NT2/D1 (cell line): ENCODE measurements at regions not wholly inside any gene's neighbourhood (a gene's known extent, or its start where the extent isn't known, plus 50 kb on each side); places are given as distances from the start of the nearest gene placed in this dataset.

Source experiments
- DNase-seq: peaks from one replicate; pipeline ENCODE4 v3.0.0-alpha.2; 2011; ENCODE audit warnings: low read depth, low spot score
- H3K27me3 ChIP-seq: 2 replicates; pipeline ENCODE4 v1.6.0; 2011; ENCODE audit warnings: mild to moderate bottlenecking; ENCODE audit not compliant: insufficient read length, insufficient read depth
- H3K36me3 ChIP-seq: 2 replicates; pipeline ENCODE4 v1.6.1; 2011; ENCODE audit warnings: mild to moderate bottlenecking, low read length, mixed read lengths; ENCODE audit not compliant: insufficient read depth, insufficient read length
- H3K4me1 ChIP-seq: 2 replicates; pipeline ENCODE4 v1.5.1; 2011; ENCODE audit not compliant: insufficient read depth, insufficient read length
- H3K4me3 ChIP-seq: 2 replicates; pipeline ENCODE4 v1.5.1; 2011; ENCODE audit warnings: low read depth; ENCODE audit not compliant: insufficient read length
- H3K9ac ChIP-seq: 2 replicates; pipeline ENCODE4 v1.6.0; 2011; ENCODE audit warnings: low read depth; ENCODE audit not compliant: insufficient read length
- H3K9me3 ChIP-seq: 2 replicates; pipeline ENCODE4 v1.5.1; 2011; ENCODE audit warnings: mild to moderate bottlenecking, low read length; ENCODE audit not compliant: insufficient read depth
- SUZ12 ChIP-seq: IDR thresholded peaks from 2 replicates; pipeline ENCODE4 v1.6.1; 2011; ENCODE audit not compliant: insufficient read length, insufficient read depth; ENCODE audit errors: extremely low read depth
- YY1 ChIP-seq: IDR thresholded peaks from 2 replicates; pipeline ENCODE4 v1.6.1; 2011; ENCODE audit not compliant: insufficient read length, insufficient read depth
- ZNF274 ChIP-seq: IDR thresholded peaks from 2 replicates; pipeline ENCODE4 v1.6.1; 2011; ENCODE audit warnings: mild to moderate bottlenecking, low read depth, low read length

DNA sequence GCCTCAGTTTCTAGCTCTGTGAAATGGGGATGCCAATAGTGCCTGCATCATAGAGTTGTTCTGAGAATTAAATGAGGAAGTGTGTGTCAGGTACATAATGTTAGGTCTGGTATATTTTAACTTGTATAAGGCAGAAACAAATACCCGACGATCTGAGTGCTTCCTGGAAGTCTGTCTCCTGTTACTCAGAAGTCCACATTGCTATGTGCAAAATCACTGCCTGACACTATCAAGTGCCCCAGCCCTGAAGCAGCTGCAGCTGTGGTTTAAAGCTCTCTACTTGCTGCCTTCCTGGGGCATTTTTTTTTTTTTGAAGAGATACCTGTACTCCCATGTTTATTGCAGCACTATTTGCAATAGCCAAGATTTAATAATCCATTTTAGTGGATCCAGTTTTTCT is 125.3 kb downstream of the SLC4A3 start:
- TF ChIP-seq YY1 = no peak
- TF ChIP-seq ZNF274 = no peak
- no peak for TF ChIP-seq SUZ12
- H3K9ac ChIP-seq = no peak overlapping the region
- no peaks in the 10 kb centered on the region for H3K36me3 ChIP-seq
- H3K4me1 ChIP-seq = no peaks in the 10 kb centered on the region
- no peak overlapping the region for H3K4me3 ChIP-seq
- no peaks in the 10 kb centered on the region for H3K27me3 ChIP-seq
- H3K9me3 ChIP-seq = peaks cover 49% of the 10 kb centered on the region
- DNase-seq = no peak

DNA sequence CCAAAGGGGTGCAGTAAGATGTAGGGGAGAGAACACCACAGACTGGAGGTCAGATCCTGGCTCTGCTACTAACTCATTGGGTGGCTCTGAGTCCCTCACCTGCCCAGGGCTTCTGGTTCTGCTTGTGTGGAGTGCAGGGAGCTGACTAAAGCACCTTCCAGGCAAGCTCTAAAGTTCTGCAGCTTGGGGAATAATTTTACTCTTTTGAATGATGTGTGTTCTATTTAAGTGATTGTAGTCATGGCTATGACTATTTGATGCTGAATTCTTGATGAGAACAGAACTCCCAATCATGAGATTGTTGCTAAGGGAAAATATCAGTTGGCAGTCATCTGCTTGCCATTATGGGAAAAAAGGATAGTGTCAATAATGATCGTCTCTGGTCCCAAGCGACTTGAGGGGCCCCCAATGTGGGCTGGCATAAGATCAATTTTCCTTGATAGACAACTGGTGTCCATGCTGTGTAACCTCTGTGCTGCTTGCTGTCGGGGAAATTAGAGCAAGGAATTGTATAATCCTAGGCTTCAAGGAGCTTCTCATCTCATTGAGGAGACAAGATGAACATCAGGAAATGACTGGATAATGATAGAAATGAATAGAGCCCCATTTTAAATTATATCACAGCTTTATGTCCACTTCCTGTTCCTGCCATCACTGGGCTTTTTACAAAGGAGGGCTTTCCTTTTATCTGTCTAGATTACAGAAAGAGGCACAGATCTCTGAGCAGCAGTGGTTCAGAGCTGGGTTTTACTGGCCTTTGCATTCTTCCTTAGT is 131.7 kb downstream of the SLC4A3 start:
- H3K4me3 ChIP-seq = no peak overlapping the region
- no peak for DNase-seq
- no peak for TF ChIP-seq ZNF274
- no peak for TF ChIP-seq SUZ12
- TF ChIP-seq YY1 = no peak

DNA sequence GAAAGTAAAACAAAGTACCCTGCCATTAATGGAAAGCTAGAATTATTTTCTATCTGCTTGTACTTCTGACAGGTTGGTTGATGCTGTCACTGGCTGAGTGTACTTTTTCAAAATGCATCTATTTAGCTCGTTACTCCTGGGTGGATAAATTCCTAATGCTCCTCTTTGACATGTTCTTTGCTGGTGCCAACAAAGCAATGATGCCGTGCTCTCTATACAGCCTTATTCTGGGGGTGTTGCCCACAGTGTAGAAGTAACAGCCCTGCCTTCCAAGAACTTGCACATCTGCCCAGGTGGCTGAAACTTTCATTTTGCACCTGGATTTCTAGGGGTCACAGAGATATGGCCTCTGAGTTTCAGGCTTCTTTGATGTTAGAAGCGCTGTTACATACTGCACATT is 132.4 kb downstream of the SLC4A3 start:
- TF ChIP-seq ZNF274 = no peak
- no peak for TF ChIP-seq YY1
- TF ChIP-seq SUZ12 = no peak

More for the DNA sequence above, 131.7 kb downstream of the SLC4A3 start:
- peaks cover 18% of the 10 kb centered on the region; the same call in 1 of the 2 replicates for H3K9me3 ChIP-seq
- H3K4me1 ChIP-seq = no peaks in the 10 kb centered on the region
- no peak overlapping the region for H3K9ac ChIP-seq
- H3K27me3 ChIP-seq = no peaks in the 10 kb centered on the region
- no peaks in the 10 kb centered on the region for H3K36me3 ChIP-seq

DNA sequence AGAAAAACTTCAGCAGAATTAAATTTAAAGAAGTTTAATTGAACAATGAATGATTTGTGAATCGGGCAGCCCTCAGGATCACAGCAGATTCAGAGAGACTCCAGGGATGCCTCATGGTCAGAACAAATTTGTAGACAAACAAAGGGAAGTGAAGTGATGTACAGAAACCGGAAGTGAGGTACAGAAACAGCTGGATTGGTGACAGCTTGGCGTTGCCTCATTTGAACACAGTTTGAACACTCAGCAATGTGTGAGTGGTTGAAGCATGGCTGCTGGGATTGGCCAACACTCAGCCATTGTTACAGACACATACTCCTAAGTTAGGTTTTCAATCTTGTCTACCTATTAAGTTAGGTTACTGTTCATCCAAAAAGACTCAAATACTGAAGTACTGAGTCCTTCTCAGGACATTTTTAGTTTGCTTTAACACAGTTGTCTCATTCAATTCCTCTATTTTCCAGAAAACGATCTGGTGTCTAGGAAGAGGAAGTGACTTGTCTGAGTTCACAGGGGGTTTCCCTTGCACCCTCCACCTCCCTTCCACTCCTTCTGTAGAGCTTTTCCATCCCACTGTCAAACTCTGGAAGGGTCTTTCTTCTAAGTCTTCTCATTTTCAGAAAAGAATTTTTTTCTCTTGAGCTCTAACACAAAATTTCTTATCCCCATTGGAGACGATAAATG is 137.9 kb downstream of the SLC4A3 start:
- TF ChIP-seq SUZ12 (no peak), ZNF274 (no peak), YY1 (no peak)
- H3K36me3 ChIP-seq = no peaks in the 10 kb centered on the region
- H3K27me3 ChIP-seq = no peaks in the 10 kb centered on the region
- H3K4me3 ChIP-seq = no peak overlapping the region
- no peaks in the 10 kb centered on the region for H3K4me1 ChIP-seq
- H3K9ac ChIP-seq = no peak overlapping the region
- DNase-seq = no peak
- no peaks in the 10 kb centered on the region for H3K9me3 ChIP-seq

More for the DNA sequence above, 132.4 kb downstream of the SLC4A3 start:
- no peak for DNase-seq
- Histone ChIP-seq H3K27me3 (no peaks in the 10 kb centered on the region), H3K9me3 (peaks cover 11% of the 10 kb centered on the region; the same call in 1 of the 2 replicates), H3K4me1 (no peaks in the 10 kb centered on the region), H3K9ac (no peak overlapping the region), H3K36me3 (no peaks in the 10 kb centered on the region), H3K4me3 (no peak overlapping the region)

DNA sequence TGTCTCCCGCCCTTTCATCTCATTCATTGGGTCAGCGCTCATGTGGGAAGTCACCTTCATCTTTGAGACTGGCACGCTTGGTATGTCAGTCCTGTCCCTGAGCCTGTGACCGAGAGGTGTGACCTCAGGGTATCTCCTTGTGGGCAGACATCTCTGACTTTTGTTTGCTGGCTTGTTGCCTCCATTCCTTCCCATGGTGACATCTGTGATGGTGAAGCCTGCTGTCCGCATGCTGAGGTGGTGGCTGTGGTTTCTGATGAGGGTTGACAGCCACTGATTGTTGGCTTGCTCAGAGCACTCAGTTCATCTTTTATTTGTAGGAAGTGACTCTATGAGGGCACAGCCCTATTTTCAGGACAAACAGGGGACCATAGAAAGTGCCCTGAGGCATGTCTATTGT is 139.2 kb downstream of the SLC4A3 start:
- H3K4me3 ChIP-seq = no peak overlapping the region
- no peak for DNase-seq

DNA sequence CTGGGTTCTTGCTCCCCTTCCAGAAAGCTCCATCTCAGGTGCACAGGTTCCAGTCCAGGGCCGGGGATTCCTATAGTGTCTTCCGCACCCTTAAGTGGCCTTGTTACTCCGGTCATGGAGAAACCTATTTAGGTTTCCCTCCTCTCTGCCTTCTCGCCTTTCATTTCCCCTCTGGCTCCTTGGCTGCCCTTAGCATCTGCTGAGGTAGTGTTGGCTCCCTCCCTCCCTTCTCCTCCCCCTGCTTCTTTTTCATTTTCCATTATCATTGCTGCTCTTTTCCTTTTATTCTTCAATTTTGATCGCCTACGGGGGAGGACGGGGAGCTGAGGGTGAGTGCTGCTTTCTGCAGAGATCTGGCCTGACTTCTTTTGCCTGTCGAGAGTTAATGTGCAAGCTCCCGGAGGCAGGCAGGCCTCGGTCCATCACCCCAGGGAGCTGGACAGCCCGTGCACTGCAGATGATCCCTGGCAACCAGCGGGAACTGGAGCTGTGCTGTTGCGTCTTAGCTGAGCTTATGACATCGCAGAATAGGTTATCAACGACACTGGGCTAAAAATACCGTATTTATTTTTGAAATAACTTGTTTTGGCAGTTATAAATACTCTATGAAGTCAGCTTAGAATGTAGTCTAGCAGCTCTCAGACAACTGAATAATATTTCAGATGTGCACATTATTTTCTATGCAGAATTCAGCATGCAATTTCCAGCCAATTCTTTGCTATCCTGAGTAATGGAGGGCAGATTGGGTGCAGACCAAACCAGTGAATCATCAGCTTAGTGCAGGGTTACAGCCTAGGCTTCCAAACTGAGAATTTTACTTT is 141.9 kb downstream of the SLC4A3 start:
- no peaks in the 10 kb centered on the region for H3K36me3 ChIP-seq

More for the DNA sequence above, 139.2 kb downstream of the SLC4A3 start:
- H3K9ac ChIP-seq = no peak overlapping the region
- no peaks in the 10 kb centered on the region for H3K27me3 ChIP-seq
- no peaks in the 10 kb centered on the region for H3K9me3 ChIP-seq
- H3K36me3 ChIP-seq = no peaks in the 10 kb centered on the region
- H3K4me1 ChIP-seq = no peaks in the 10 kb centered on the region
- TF ChIP-seq ZNF274 = no peak
- no peak for TF ChIP-seq SUZ12
- TF ChIP-seq YY1 = no peak

More for the DNA sequence above, 141.9 kb downstream of the SLC4A3 start:
- no peaks in the 10 kb centered on the region for H3K27me3 ChIP-seq
- no peaks in the 10 kb centered on the region for H3K9me3 ChIP-seq
- TF ChIP-seq YY1 (no peak), SUZ12 (no peak), ZNF274 (no peak)
- DNase-seq = no peak
- H3K9ac ChIP-seq = no peak overlapping the region
- H3K4me3 ChIP-seq = no peak overlapping the region
- H3K4me1 ChIP-seq = no peaks in the 10 kb centered on the region
